ENCODE measurements at regions not wholly inside any gene's neighbourhood (a gene's known extent, or its start where the extent isn't known, plus 50 kb on each side); places are given as distances from the start of the nearest gene placed in this dataset.

GRCh38 chr10:29802171-29802570, 167.4 kb upstream of the SVIL start:
- no peaks in the 10 kb centered on the region for H3K9me3 ChIP-seq (replicated peaks in 1 of 3)
- no peak for TF ChIP-seq POLR2A (IDR thresholded peaks at IDR 0.05)
- no peak for TF ChIP-seq CTCF (IDR thresholded peaks at IDR 0.05)
- H3K4me3 ChIP-seq, result no peak overlapping the region
- H3K36me3 ChIP-seq (replicated peaks in 1 of 2), result no peaks in the 10 kb centered on the region
- H3K4me1 ChIP-seq (replicated peaks in 1 of 2), result peaks cover 25 to 38% of the 10 kb centered on the region in 2 donors
- 94 to 96% (median 95%) methylated on average over 3 of the region's 3 CpGs for WGBS, 4 donors
- intact Hi-C loops (cut with DNase I), result no loop called here
- DNase-seq, result no peak
- H3K27ac ChIP-seq, result no peak overlapping the region
- H3K27me3 ChIP-seq, result no peaks in the 10 kb centered on the region

- H3K9me3 ChIP-seq (replicated peaks in 1 of 3), result no peaks in the 10 kb centered on the region
- TF ChIP-seq CTCF (IDR thresholded peaks at IDR 0.05) (no peak), POLR2A (IDR thresholded peaks at IDR 0.05) (no peak)
- WGBS, 4 donors, result 79 to 86% (median 81%) methylated on average over 6 of the region's 6 CpGs
- intact Hi-C loops (cut with DNase I), result no loop called here
- no peak for DNase-seq
- H3K4me1 ChIP-seq (replicated peaks in 1 of 2), result peaks cover 7 to 10% of the 10 kb centered on the region in 2 donors
- no peaks in the 10 kb centered on the region for H3K27me3 ChIP-seq
- no peaks in the 10 kb centered on the region for H3K36me3 ChIP-seq (replicated peaks in 1 of 2)
- H3K4me3 ChIP-seq, result no peak overlapping the region
- H3K27ac ChIP-seq, result no peak overlapping the region
These were observed 164.3 kb upstream of the SVIL start for GRCh38 chr10:29798921-29799690.

- no peak for TF ChIP-seq CTCF (IDR thresholded peaks at IDR 0.05)
- TF ChIP-seq POLR2A (IDR thresholded peaks at IDR 0.05), result no peak
- Histone ChIP-seq H3K4me1 (replicated peaks in 1 of 2) (no peaks in the 10 kb centered on the region), H3K36me3 (replicated peaks in 1 of 2) (no peaks in the 10 kb centered on the region), H3K4me3 (no peak overlapping the region), H3K27ac (no peak overlapping the region), H3K27me3 (no peaks in the 10 kb centered on the region), H3K9me3 (replicated peaks in 1 of 3) (no peaks in the 10 kb centered on the region)
- WGBS, 4 donors, result 73 to 88% (median 76%) methylated on average over 2 of the region's 2 CpGs
- DNase-seq, result no peak
- intact Hi-C loops (cut with DNase I), result no loop called here
These were observed 162.8 kb upstream of the SVIL start for GRCh38 chr10:29797616-29798015.

GRCh38 chr10:29795850-29796249, 161.1 kb upstream of the SVIL start:
- Histone ChIP-seq H3K27ac (peak overlapping the region in 1 of 5 donors; percentile 26), H3K27me3 (no peaks in the 10 kb centered on the region), H3K9me3 (replicated peaks in 1 of 3) (no peaks in the 10 kb centered on the region), H3K36me3 (replicated peaks in 1 of 2) (no peaks in the 10 kb centered on the region), H3K4me1 (replicated peaks in 1 of 2) (no peaks in the 10 kb centered on the region), H3K4me3 (no peak overlapping the region)
- TF ChIP-seq POLR2A (IDR thresholded peaks at IDR 0.05) (no peak), CTCF (IDR thresholded peaks at IDR 0.05) (no peak)
- no peak for DNase-seq
- intact Hi-C loops (cut with DNase I), result no loop called here
- 59 to 76% (median 70%) methylated on average over 4 of the region's 4 CpGs for WGBS, 4 donors

Data from adrenal gland (tissue), 9 donors.